Urinary bladder (tissue), 3 donors: ENCODE measurements at regions not wholly inside any gene's neighbourhood (a gene's known extent, or its start where the extent isn't known, plus 50 kb on each side); places are given as distances from the start of the nearest gene placed in this dataset.

ENCODE experiments used
- DNase-seq: peaks from one replicate; pipeline ENCODE4 v3.0.0-alpha.2; 2015; ENCODE audit errors: extremely low spot score
- H3K27ac ChIP-seq: one replicate; pipeline ENCODE4 v1.5.1; 2013; ENCODE audit warnings: low read depth, mild to moderate bottlenecking, moderate library complexity
- H3K36me3 ChIP-seq: one replicate; pipeline ENCODE4 v1.6.1; 2013; ENCODE audit warnings: mild to moderate bottlenecking, moderate library complexity; ENCODE audit not compliant: insufficient read depth
- H3K4me1 ChIP-seq: one replicate; pipeline ENCODE4 v1.6.1; 2013; ENCODE audit warnings: mild to moderate bottlenecking, moderate library complexity; ENCODE audit not compliant: insufficient read depth
- H3K4me3 ChIP-seq: one replicate; pipeline ENCODE4 v1.5.1; 2013; ENCODE audit warnings: low read depth, low read length
- WGBS: extraction: QIAGEN DNeasy Blood & Tissue Kit; methylation state at CpG from one replicate; pipeline ENCODE4 v1.1.7; 2013; 5-methylcytosine and 5-hydroxymethylcytosine counted together
- donor health status: healthy with polysubstance abuse.
- donor health status: healthy.

GRCh38 chr7:10237306-10237705 is 736.4 kb upstream of the PHF14 start:
- no peaks in the 10 kb centered on the region for H3K36me3 ChIP-seq
- DNase-seq, result no peak
- WGBS, result 63% methylated on average over 2 of the region's 2 CpGs
- H3K4me1 ChIP-seq, result no peaks in the 10 kb centered on the region
- H3K27ac ChIP-seq, result no peak overlapping the region
- no peak overlapping the region for H3K4me3 ChIP-seq

GRCh38 chr7:10238641-10239040 is 735.0 kb upstream of the PHF14 start:
- H3K36me3 ChIP-seq, result no peaks in the 10 kb centered on the region
- 35% methylated on average over 1 of the region's 1 CpG for WGBS
- H3K4me3 ChIP-seq, result no peak overlapping the region
- no peak overlapping the region for H3K27ac ChIP-seq
- H3K4me1 ChIP-seq, result no peaks in the 10 kb centered on the region
- DNase-seq, result no peak

- no peak for DNase-seq
- Histone ChIP-seq H3K27ac (no peak overlapping the region), H3K36me3 (no peaks in the 10 kb centered on the region), H3K4me3 (no peak overlapping the region), H3K4me1 (no peaks in the 10 kb centered on the region)
- WGBS, result 25% methylated on average over 3 of the region's 3 CpGs
Observed at GRCh38 chr7:10239695-10240345, 733.9 kb upstream of the PHF14 start.

- H3K27ac ChIP-seq, result no peak overlapping the region
- no peak for DNase-seq
- H3K36me3 ChIP-seq, result no peaks in the 10 kb centered on the region
- no peak overlapping the region for H3K4me3 ChIP-seq
- no peaks in the 10 kb centered on the region for H3K4me1 ChIP-seq
Observed at GRCh38 chr7:10245406-10245805, 728.3 kb upstream of the PHF14 start.

- Histone ChIP-seq H3K27ac (no peak overlapping the region), H3K4me3 (no peak overlapping the region), H3K36me3 (no peaks in the 10 kb centered on the region), H3K4me1 (no peaks in the 10 kb centered on the region)
- DNase-seq, result no peak
- WGBS, result 80% methylated on average over 5 of the region's 5 CpGs
Observed at GRCh38 chr7:10257438-10257837, 716.2 kb upstream of the PHF14 start.

GRCh38 chr7:10266976-10267375 is 706.7 kb upstream of the PHF14 start:
- Histone ChIP-seq H3K4me1 (no peaks in the 10 kb centered on the region), H3K4me3 (no peak overlapping the region), H3K27ac (no peak overlapping the region), H3K36me3 (no peaks in the 10 kb centered on the region)
- 77% methylated on average over 2 of the region's 2 CpGs for WGBS
- DNase-seq, result no peak

- Histone ChIP-seq H3K27ac (no peak overlapping the region), H3K36me3 (no peaks in the 10 kb centered on the region), H3K4me3 (no peak overlapping the region), H3K4me1 (no peaks in the 10 kb centered on the region)
- WGBS, result 13% methylated on average over 3 of the region's 3 CpGs
- DNase-seq, result no peak
Observed at GRCh38 chr7:10268034-10268433, 705.6 kb upstream of the PHF14 start.

- Histone ChIP-seq H3K4me3 (no peak overlapping the region), H3K36me3 (no peaks in the 10 kb centered on the region), H3K27ac (no peak overlapping the region), H3K4me1 (no peaks in the 10 kb centered on the region)
- no peak for DNase-seq
Observed at GRCh38 chr7:10282909-10283308, 690.8 kb upstream of the PHF14 start.

- Histone ChIP-seq H3K4me3 (no peak overlapping the region), H3K27ac (no peak overlapping the region), H3K36me3 (no peaks in the 10 kb centered on the region), H3K4me1 (no peaks in the 10 kb centered on the region)
- no peak for DNase-seq
- WGBS, result 89% methylated on average over 1 of the region's 1 CpG
Observed at GRCh38 chr7:10284001-10284400, 689.7 kb upstream of the PHF14 start.

- no peaks in the 10 kb centered on the region for H3K4me1 ChIP-seq
- WGBS, result 87% methylated on average over 3 of the region's 3 CpGs
- H3K4me3 ChIP-seq, result no peak overlapping the region
- no peak overlapping the region for H3K27ac ChIP-seq
- DNase-seq, result no peak
- H3K36me3 ChIP-seq, result no peaks in the 10 kb centered on the region
Observed at GRCh38 chr7:10299384-10299783, 674.3 kb upstream of the PHF14 start.

GRCh38 chr7:10300577-10300976 is 673.1 kb upstream of the PHF14 start:
- no peak overlapping the region for H3K4me3 ChIP-seq
- no peaks in the 10 kb centered on the region for H3K36me3 ChIP-seq
- WGBS, result 20% methylated on average over 5 of the region's 5 CpGs
- DNase-seq, result no peak
- H3K4me1 ChIP-seq, result no peaks in the 10 kb centered on the region
- H3K27ac ChIP-seq, result no peak overlapping the region

GRCh38 chr7:10308276-10308675 is 665.4 kb upstream of the PHF14 start:
- DNase-seq, result no peak
- no peaks in the 10 kb centered on the region for H3K4me1 ChIP-seq
- no peak overlapping the region for H3K4me3 ChIP-seq
- no peak overlapping the region for H3K27ac ChIP-seq
- H3K36me3 ChIP-seq, result no peaks in the 10 kb centered on the region

- no peak overlapping the region for H3K4me3 ChIP-seq
- H3K36me3 ChIP-seq, result no peaks in the 10 kb centered on the region
- 97% methylated on average over 2 of the region's 2 CpGs for WGBS
- DNase-seq, result no peak
- no peak overlapping the region for H3K27ac ChIP-seq
- no peaks in the 10 kb centered on the region for H3K4me1 ChIP-seq
Observed at GRCh38 chr7:10312942-10313341, 660.7 kb upstream of the PHF14 start.

GRCh38 chr7:10315881-10316280 is 657.8 kb upstream of the PHF14 start:
- no peaks in the 10 kb centered on the region for H3K4me1 ChIP-seq
- H3K36me3 ChIP-seq, result no peaks in the 10 kb centered on the region
- no peak overlapping the region for H3K4me3 ChIP-seq
- no peak overlapping the region for H3K27ac ChIP-seq
- DNase-seq, result no peak
- 53% methylated on average over 4 of the region's 4 CpGs for WGBS

- WGBS, result 93% methylated on average over 1 of the region's 1 CpG
- DNase-seq, result no peak
- Histone ChIP-seq H3K27ac (no peak overlapping the region), H3K4me3 (no peak overlapping the region), H3K36me3 (no peaks in the 10 kb centered on the region), H3K4me1 (no peaks in the 10 kb centered on the region)
Observed at GRCh38 chr7:10316488-10316887, 657.2 kb upstream of the PHF14 start.
